ENCODE measurements at regions not wholly inside any gene's neighbourhood (a gene's known extent, or its start where the extent isn't known, plus 50 kb on each side); places are given as distances from the start of the nearest gene placed in this dataset. TPM values are rescaled to one million over a fixed set of nuclear protein-coding genes. Genes with fewer than 3 reads are reported as not detected.

DNA sequence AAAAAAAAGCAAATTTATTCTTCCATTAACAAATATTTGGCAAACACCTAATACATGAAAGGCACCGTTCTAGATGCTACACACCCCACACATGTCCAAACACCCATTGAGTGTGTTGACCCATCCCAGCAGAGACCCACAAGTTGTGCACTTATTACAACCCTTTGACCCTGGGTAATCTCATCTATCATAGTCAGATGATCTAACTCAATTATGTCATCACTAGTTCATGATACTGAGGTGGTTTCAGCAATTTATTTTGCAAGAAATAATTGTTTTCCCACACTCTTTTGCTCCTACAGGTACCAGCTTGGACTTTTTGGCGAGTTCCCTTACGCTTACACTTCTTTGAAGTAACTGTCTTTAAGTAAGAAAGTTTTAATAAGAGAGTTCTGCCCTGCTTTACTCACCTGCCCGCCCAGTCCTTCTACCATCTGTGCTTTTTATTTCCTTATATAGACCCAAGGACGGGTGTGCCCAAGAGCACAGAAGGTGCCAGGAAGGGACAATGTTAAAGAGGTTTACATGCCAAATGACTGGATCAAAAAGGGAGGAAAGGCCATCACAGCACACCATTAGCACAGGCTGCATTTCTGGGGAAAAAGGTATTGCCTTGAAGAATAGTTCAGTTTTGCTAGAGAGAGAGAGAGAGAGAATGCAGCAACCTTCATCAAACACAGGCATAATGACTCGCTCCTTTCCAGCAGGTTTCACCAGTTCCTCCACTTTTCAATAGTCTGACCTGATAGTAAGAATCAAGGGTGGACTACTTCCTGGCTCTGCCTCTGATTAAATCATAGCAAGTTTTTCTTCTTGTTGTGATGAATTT is 54.5 kb upstream of the ATP11B start:
- intact Hi-C loops (cut with DNase I): no loop called here
- Histone ChIP-seq H3K4me1 (peaks cover 23% of the 10 kb centered on the region), H3K4me3 (no peak overlapping the region), H3K27ac (peak overlapping the region in 3 of 4 donors; percentile 45 to 73 (median 63)), H3K36me3 (replicated peaks in 1 of 2; ENCODE audit: insufficient read depth in 1 of 2, low read depth in 2 of 2) (no peaks in the 10 kb centered on the region), H3K27me3 (no peaks in the 10 kb centered on the region), H3K9me3 (no peaks in the 10 kb centered on the region)
- DNase-seq (peak; percentile 25 to 81 (median 68)), ATAC-seq (peak; percentile 95)
- peak in 1 of 3 donors; percentile 31 for TF ChIP-seq POLR2A (IDR thresholded peaks at IDR 0.05)
- TF ChIP-seq, protein P1, sequence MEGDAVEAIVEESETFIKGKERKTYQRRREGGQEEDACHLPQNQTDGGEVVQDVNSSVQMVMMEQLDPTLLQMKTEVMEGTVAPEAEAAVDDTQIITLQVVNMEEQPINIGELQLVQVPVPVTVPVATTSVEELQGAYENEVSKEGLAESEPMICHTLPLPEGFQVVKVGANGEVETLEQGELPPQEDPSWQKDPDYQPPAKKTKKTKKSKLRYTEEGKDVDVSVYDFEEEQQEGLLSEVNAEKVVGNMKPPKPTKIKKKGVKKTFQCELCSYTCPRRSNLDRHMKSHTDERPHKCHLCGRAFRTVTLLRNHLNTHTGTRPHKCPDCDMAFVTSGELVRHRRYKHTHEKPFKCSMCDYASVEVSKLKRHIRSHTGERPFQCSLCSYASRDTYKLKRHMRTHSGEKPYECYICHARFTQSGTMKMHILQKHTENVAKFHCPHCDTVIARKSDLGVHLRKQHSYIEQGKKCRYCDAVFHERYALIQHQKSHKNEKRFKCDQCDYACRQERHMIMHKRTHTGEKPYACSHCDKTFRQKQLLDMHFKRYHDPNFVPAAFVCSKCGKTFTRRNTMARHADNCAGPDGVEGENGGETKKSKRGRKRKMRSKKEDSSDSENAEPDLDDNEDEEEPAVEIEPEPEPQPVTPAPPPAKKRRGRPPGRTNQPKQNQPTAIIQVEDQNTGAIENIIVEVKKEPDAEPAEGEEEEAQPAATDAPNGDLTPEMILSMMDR (IDR thresholded peaks at IDR 0.05): no peak
- 34 to 47% methylated on average over 6 of the region's 6 CpGs for WGBS, 2 donors

DNA sequence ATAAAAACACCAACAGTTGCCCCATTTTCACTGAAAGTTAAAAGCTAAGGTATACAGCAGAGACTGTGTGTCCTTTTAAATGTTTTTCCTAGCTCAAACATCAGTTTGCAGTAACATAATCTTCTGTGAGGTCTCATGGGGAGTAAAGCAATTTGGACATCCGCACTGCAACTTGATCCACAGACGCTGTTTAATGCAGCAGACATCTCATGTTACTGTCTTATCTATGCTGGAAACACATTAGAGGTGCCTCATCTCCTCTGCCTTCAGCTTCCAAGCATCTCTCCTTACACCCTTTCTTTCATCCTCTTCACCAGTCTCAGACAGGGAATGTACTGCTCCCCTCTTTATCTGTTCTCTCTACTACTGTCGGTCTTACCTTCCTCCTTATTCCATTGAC is 53.7 kb upstream of the ATP11B start:
- TF ChIP-seq, protein P1 (IDR thresholded peaks at IDR 0.05): no peak
- no peak for TF ChIP-seq POLR2A (IDR thresholded peaks at IDR 0.05)
- no peak for DNase-seq
- no peaks in the 10 kb centered on the region for H3K9me3 ChIP-seq
- no peaks in the 10 kb centered on the region for H3K27me3 ChIP-seq
- peaks cover 23% of the 10 kb centered on the region for H3K4me1 ChIP-seq
- 73 to 84% methylated on average over 3 of the region's 3 CpGs for WGBS, 2 donors
- H3K4me3 ChIP-seq: no peak overlapping the region
- peak overlapping the region in 2 of 4 donors; percentile 63 to 73 for H3K27ac ChIP-seq
- ATAC-seq: no peak
- no peaks in the 10 kb centered on the region for H3K36me3 ChIP-seq (replicated peaks in 1 of 2; ENCODE audit: insufficient read depth in 1 of 2, low read depth in 2 of 2)
- intact Hi-C loops (cut with DNase I): no loop called here

DNA sequence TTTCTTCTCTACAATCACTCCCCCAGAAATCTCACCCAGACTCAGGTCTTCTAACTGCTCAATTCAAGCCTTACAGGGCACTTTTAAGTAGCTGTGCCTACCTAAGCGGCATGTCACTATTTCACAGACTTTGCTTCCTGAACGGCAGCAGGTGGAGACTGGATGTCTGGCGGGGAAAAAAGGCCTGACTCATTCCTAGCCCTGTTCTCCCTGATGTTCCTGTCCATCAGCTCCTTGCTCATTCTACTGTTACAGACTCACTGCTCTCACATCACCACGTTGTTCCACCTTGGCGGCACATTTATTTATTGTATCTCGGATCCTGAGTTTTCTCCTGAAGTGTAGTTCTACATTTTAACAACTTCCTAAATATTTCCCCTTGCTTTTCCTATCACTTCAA is 52.6 kb upstream of the ATP11B start:
- 66 to 72% methylated on average over 6 of the region's 6 CpGs for WGBS, 2 donors
- no peaks in the 10 kb centered on the region for H3K9me3 ChIP-seq
- no peaks in the 10 kb centered on the region for H3K27me3 ChIP-seq
- DNase-seq: peak in 2 of 4 donors; percentile 13 to 34
- H3K27ac ChIP-seq: no peak overlapping the region
- intact Hi-C loops (cut with DNase I): no loop called here
- TF ChIP-seq, protein P1 (IDR thresholded peaks at IDR 0.05): no peak
- no peak for TF ChIP-seq POLR2A (IDR thresholded peaks at IDR 0.05)
- no peak overlapping the region for H3K4me3 ChIP-seq
- H3K4me1 ChIP-seq: peaks cover 23% of the 10 kb centered on the region
- H3K36me3 ChIP-seq (replicated peaks in 1 of 2; ENCODE audit: insufficient read depth in 1 of 2, low read depth in 2 of 2): no peaks in the 10 kb centered on the region
- no peak for ATAC-seq

DNA sequence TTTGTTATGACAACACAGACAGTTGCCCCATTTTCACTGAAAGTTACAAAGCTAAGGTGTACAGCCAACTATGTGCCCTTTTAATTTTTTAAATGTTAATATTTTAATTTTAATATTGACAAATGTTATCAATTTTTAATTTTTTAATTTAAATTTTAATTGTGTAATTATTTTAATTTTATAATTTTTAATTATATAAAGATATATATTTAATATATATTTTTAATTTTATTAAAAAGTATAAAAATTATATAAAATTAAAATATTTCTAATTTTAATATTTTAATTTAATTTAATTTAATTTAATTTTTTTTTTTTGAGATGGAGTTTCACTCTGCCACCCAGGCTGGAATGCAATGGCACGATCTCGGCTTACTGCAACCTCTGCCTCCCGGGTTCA is 52.1 kb upstream of the ATP11B start:
- ATAC-seq (no peak), DNase-seq (no peak)
- Histone ChIP-seq H3K27ac (no peak overlapping the region), H3K36me3 (replicated peaks in 1 of 2; ENCODE audit: insufficient read depth in 1 of 2, low read depth in 2 of 2) (no peaks in the 10 kb centered on the region), H3K4me3 (no peak overlapping the region), H3K4me1 (peaks cover 23% of the 10 kb centered on the region), H3K27me3 (no peaks in the 10 kb centered on the region), H3K9me3 (no peaks in the 10 kb centered on the region)
- TF ChIP-seq, protein P1 (IDR thresholded peaks at IDR 0.05): no peak
- no peak for TF ChIP-seq POLR2A (IDR thresholded peaks at IDR 0.05)
- intact Hi-C loops (cut with DNase I): no loop called here
- 93 to 96% methylated on average over 3 of the region's 3 CpGs for WGBS, 2 donors

Small RNA genes lying in the stretch of these regions (small RNA-seq; reads per million reads assigned to genes)
- not detected for gene RN7SKP265

All from body of pancreas (tissue), 4 donors.